Cardiac fibroblast (primary cell): ENCODE measurements at regions not wholly inside any gene's neighbourhood (a gene's known extent, or its start where the extent isn't known, plus 50 kb on each side); places are given as distances from the start of the nearest gene placed in this dataset.

Source experiments
- DNase-seq, 2 donors: peaks; one replicate each; pipeline versions ENCODE4 v3.0.0 to v3.0.0-alpha.2; 2010; ENCODE audit warnings: low read depth in 2 of 2
- H3K4me3 ChIP-seq, 2 donors: replicated peaks in 1 of 2; 1 replicate in 1 of 2; 2 replicates in 1 of 2; pipeline ENCODE4 v1.5.1; 2011; ENCODE audit warnings: low read depth in 2 of 2, low read length in 2 of 2, mild to moderate bottlenecking in 2 of 2, moderate library complexity in 1 of 2
- TF ChIP-seq, protein P1 (sequence below): IDR thresholded peaks from one replicate; pipeline ENCODE4 v1.5.1; 2011; ENCODE audit warnings: low read depth, mild to moderate bottlenecking, low read length, inconsistent platforms

DNA sequence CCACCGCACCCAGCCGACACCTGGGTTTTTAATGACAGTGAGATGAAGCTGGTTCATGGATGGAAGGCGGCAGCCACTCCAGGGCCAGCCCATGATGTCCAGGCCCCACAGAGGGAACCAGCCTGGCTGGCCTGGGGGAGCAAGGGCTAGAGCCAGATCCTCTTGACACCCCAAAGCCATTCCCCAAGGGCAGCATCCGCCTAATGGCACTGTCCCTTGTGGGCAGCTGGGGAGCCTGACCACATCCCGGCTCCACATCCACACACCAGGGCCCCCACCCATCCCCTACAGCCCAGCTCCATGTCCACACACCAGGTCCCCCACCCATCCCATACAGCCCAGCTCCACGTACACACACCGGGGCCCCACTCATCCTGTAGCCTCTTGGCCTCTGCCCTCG lies 53.3 kb upstream of the ACSF3 start:
- H3K4me3 ChIP-seq: no peak overlapping the region
- TF ChIP-seq, protein P1, sequence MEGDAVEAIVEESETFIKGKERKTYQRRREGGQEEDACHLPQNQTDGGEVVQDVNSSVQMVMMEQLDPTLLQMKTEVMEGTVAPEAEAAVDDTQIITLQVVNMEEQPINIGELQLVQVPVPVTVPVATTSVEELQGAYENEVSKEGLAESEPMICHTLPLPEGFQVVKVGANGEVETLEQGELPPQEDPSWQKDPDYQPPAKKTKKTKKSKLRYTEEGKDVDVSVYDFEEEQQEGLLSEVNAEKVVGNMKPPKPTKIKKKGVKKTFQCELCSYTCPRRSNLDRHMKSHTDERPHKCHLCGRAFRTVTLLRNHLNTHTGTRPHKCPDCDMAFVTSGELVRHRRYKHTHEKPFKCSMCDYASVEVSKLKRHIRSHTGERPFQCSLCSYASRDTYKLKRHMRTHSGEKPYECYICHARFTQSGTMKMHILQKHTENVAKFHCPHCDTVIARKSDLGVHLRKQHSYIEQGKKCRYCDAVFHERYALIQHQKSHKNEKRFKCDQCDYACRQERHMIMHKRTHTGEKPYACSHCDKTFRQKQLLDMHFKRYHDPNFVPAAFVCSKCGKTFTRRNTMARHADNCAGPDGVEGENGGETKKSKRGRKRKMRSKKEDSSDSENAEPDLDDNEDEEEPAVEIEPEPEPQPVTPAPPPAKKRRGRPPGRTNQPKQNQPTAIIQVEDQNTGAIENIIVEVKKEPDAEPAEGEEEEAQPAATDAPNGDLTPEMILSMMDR: no peak

DNA sequence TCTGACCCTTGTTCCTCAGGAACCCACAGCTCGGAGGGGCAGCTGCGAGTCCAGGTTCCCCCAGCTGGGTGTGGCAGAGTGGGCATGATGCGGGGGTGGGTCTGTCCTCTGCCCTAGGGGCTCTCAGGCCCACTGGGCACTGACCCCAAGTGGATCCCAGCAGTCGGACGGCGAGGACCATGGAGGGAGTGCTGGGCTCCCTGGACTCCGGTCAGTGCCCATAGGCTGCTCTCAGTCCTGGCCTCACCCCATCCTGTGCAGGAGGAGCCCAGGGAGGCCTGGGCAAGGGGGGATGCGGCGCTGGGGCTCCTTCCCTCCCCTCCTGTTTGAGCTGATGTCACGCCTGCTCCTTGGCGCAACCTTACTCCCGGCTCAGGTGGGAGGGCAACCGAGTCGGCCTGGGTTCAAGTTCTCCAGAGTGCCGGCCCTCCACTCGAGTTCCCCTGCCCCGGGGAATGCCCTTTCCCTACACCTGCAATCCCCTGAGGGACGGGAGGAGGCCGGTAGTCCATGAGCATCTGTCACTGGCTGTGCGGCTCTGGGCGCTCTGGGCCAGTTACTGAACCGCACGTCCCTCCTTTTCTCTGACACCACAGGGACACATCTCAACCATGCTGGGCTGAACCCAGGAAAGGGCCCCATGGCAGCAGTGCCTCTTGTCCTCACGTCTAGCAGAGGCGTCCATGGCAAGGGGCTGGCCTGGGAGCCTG lies 52.6 kb upstream of the ACSF3 start:
- H3K4me3 ChIP-seq: no peak overlapping the region
- TF ChIP-seq, protein P1: no peak
- DNase-seq: no peak

More for the DNA sequence above, 53.3 kb upstream of the ACSF3 start:
- DNase-seq: no peak

DNA sequence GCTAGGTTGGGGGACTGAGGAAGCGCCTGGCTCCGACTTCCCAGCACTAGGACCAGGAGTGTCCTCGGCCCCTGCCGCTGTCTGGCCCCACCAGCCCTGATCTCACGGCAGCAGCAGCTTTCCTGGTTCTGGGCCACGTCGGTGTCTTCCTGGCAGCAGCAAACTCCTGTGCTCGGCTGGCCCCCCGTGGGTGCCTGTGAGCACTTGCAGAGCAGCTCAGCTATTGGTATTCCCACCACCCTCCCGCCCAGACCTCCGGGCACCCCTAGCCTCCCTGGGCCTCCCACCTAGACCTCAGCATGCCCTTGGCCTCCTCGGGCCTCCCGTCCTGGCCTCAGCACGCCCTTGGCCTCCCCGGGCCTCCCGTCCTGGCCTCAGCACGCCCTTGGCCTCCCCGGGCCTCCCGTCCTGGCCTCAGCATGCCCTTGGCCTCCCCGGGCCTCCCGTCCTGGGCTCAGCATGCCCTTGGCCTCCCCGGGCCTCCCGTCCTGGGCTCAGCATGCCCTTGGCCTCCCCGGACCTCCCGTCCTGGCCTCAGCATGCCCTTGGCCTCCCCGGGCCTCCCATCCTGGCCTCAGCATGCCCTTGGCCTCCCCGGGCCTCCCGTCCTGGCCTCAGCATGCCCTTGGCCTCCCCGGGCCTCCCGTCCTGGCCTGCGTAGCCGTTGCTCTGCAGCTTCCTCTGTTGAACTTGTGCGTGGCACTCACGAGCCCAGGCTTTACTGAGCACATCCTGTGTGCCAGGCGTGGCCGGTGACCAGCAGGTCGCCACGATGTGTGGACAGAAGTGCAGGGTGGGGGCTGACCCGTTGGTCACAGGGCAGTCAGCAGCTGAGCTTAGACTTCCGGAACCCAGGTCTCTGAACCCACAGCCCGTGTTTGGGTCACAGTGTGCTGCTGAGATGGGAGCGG lies 51.8 kb upstream of the ACSF3 start:
- TF ChIP-seq, protein P1: no peak
- no peak overlapping the region for H3K4me3 ChIP-seq
- DNase-seq: no peak

DNA sequence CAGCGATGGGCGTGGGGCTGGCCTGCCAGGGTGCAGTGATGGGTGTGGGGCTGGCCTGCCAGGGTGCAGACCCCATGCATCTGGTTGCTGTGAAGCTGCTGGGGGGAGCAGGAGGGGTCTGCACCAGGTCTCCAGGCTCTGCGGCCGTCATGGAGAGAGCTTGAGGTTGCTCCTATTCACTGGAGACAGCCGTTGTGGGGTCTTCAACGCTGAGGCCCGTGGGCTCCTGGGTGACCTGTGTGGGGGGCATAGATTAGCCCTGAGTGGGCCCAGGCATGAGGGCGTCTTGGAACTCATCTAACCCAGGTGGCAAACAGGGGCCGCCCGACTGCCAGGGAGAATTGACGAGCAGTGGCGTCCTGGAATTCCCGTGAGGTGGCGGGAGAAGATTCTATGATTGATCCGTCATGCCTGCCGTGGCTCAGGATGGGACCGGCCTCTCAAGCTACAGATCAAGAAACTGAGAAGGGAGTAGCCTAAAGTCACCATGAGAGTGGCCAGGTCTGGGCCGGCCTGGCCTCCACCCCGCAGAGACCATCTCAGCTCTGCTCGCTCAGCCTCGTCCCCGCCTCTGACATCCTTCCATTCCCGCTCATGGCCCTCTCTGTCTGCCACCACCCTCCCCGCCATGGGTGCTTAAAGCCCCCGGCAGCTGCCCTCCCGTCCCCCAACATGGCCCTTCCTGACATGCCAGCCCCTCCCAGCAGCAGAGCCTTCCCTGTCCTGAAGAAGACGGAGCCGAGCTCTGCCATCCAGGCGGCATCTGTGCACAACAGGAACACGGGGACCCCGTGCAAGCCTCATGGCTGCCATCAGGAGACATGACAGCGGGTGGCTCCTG lies 50.7 kb upstream of the ACSF3 start:
- no peak overlapping the region for H3K4me3 ChIP-seq
- DNase-seq: no peak
- TF ChIP-seq, protein P1: no peak

DNA sequence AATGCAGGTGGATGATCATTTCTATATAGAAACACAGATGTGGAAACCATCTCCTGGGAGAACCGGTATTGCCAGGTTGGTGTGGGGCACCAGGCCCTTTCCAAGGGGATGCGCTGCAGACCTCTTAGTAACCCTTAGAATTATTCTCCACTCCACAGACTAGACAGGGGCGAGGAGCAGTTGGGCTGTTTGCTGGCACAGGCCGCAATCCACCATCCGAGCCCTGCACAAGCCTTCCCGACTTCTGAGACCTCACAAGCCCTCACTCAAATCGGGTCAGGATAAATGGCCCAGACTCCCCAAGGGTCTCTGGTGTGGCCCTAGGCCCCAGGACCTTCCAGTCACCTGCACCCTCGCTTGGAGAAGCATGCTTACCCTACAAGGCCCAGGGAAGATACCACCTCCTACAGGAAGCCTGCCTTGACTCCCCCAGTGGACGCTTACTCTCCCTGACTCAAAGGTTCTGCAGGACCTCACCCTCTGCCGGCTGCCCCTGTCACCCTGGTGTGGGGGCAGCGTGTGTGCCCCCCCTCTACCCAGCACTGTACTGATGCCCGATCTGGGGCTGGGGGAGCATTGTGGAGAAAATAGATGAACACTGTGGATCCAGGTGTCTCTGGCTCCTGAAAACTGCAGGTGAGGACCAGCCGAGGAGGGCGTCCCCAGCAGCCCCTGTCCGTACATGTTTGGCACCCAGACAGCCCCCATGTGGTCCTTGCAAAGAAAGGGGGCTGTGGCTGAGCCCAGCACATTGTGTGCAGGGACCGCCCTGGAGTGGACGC lies 49.8 kb upstream of the ACSF3 start:
- TF ChIP-seq, protein P1: no peak
- H3K4me3 ChIP-seq: no peak overlapping the region
- no peak for DNase-seq
